Kidney glomerular epithelial cell (primary cell): ENCODE measurements at regions not wholly inside any gene's neighbourhood (a gene's known extent, or its start where the extent isn't known, plus 50 kb on each side); places are given as distances from the start of the nearest gene placed in this dataset.

Experiments used
- DNase-seq: peaks from one replicate; lab custom pipeline; 2025; lab: John Stamatoyannopoulos, UW

GRCh38 chr2:164090533-164090932 lies 354.7 kb upstream of the FIGN start:
- DNase-seq: no peak

- DNase-seq: no peak
Measured at GRCh38 chr2:164084066-164084465, 348.3 kb upstream of the FIGN start.

DNA sequence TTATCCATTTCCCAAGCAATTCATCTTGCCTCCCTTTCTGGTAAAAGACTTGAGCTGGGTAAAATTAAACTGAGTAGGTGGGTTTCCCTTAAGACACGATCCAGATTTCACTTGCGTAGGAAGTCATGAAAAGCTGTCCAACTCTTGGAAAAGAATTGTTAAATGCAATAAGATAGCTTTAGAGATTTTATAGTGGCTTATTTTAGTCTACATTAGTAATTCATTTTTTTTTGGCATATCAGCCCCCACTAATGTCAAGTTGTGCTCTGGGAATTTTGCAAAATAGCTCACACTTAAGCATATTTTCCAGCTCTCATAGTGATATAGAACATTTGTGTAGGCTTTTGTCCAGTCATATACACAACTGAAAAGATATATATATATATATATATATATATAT lies 344.7 kb upstream of the FIGN start:
- no peak for DNase-seq

GRCh38 chr2:164079258-164079657 lies 343.4 kb upstream of the FIGN start:
- no peak for DNase-seq

DNA sequence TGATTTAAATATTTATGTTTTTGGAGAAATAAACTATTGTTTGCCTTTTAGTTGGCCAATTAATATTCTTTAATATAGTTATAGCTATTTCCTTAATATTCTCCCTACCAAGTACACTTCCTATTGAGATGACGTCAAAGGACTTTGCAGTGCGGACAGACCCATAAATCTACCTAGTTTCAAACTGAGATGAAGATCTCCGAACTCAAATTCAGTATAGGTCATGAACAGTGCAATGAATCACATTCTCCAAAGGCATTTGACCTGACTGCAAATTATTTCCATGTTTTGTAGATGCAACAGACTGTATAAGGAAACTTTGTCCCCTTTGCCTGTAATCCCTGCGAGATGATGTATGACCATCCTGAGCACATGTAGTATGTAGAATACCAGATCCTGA lies 342.6 kb upstream of the FIGN start:
- DNase-seq: no peak

GRCh38 chr2:164073101-164074074 lies 337.6 kb upstream of the FIGN start:
- no peak for DNase-seq

DNA sequence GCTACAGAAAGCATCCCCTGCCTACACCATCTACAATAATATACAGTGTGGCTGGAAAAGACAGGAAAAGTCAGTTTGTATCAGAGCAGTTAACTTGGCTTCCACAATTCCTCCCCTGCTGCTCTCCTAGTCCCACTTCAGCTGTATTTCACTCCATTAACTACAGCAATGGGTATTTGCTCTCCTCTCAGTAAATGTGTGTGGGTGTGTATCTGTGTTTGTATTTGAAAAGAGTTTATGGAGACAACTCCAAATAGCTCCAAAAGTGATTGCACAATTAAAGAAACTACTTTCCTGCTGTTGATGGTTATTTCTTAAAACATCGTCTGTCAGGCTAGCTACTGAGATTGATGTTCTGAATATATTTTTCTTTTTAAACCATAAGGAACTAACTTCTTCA lies 333.7 kb upstream of the FIGN start:
- no peak for DNase-seq

DNA sequence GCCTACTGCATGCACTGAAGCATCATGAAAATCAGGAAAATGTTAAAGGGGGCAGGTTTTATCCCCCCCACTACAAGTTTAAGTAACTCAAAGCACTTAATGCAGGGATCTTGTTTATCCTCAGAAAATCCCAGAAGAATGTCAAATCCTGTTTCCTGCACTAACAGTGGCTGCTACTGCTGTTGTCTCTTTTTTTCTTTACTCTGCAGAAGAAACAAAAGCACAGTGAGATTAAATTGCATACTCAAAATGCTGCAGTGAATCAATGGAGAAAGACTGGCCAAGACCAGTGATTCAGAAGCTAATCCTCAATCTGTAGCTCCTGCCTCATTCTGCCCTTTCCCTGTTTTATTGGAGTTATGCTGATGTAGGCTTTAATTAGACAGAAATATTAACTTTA lies 332.3 kb upstream of the FIGN start:
- no peak for DNase-seq

DNA sequence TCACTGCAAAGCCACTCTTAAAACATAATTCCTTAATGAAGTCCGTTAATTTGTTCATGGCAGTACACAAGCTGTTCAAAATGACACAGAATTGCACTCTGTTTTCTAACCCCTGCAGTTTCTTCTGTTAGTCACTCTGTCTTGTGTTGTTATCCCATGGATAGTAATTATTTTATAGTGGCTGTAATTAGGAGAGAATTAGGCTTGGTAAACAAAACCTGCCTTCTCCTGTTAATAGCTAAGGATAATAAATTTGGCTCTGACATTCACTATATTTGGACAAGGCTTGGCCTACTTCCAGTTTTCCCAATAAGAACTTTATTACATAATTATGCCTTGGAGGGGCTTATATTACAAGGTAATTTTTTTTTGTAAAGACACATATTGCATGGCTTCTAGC lies 330.3 kb upstream of the FIGN start:
- no peak for DNase-seq

DNA sequence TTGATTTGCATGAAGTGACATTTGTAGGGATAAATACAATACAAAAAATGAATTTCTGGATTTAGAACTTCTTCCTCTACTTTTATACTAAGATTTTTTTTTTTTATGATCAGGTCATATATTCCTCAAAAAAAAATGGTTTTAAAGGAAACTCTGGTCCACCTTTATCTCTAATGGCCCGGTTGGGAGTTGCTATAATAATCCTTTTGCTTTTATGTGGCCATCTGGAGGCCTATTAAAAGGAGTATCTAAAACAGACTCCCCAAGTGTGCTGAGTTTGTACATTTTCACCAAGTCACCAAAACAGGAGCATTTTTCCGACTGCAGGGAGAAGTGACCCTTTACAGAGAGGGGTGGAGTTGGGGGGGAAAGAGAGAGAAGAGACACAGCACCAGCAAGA lies 329.2 kb upstream of the FIGN start:
- DNase-seq: no peak

GRCh38 chr2:164061129-164061746 lies 325.4 kb upstream of the FIGN start:
- peak; percentile 39 for DNase-seq

DNA sequence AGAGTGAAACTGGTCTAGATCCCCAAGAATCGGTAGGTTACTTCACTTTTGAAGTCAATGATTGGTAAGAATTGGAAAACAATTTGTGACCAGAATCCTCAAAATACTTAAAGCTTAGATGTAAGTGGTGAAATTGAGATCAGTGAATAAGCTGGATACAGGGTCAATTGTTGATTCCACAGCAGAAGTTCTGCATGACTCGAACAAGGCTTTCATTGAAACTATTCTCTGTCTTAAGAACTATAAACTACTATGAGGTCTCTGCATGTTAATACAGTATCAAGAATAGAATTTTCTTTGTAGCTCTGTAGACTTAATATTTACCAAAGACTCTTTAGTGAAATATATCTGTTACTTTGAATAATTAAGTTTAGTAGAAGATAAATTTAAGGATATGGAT lies 324.2 kb upstream of the FIGN start:
- no peak for DNase-seq

DNA sequence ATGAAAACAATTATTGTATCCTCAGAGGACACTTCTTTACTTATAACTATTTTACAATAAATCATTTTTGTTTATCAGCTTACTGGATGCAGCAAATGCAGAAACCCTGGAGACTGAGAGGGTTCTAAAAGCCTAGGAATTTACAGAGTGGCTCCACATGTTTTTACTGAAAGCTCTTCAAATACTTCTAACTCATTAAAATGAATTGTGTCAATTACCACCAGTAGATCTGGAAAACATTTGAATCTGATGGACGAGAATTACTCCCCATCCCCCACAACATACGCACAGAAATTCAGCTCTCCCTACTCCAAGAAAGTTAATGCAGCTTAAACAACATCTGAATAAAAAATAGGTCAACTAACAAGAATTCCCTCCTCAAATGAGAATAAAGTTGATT lies 319.8 kb upstream of the FIGN start:
- DNase-seq: no peak

GRCh38 chr2:164054651-164055050 lies 318.8 kb upstream of the FIGN start:
- DNase-seq: no peak

- DNase-seq: no peak
Measured at GRCh38 chr2:164053021-164053420, 317.2 kb upstream of the FIGN start.

- no peak for DNase-seq
Measured at GRCh38 chr2:164052006-164052405, 316.2 kb upstream of the FIGN start.

- DNase-seq: no peak
Measured at GRCh38 chr2:164048729-164049128, 312.9 kb upstream of the FIGN start.

GRCh38 chr2:164046040-164046439 lies 310.2 kb upstream of the FIGN start:
- DNase-seq: no peak

- no peak for DNase-seq
Measured at GRCh38 chr2:164044622-164045021, 308.8 kb upstream of the FIGN start.

DNA sequence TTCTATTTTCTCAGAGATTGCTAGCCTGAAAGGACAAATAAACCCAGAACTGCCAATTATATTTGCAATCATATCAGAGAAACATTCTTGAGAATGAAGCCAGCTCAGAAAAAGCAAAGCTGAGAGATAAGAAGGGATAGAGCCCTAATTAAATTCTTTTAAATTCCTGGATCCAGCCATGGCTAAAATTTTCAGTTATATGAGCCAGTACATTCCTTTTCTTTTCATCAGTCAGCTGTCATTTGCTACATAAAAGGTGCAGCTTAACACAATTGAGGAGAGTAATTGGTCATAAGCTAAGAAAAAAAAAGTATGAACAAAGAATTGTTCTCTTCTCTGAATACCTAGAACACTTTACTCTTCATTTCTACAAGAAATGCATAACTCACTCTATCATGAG lies 303.5 kb upstream of the FIGN start:
- DNase-seq: no peak

DNA sequence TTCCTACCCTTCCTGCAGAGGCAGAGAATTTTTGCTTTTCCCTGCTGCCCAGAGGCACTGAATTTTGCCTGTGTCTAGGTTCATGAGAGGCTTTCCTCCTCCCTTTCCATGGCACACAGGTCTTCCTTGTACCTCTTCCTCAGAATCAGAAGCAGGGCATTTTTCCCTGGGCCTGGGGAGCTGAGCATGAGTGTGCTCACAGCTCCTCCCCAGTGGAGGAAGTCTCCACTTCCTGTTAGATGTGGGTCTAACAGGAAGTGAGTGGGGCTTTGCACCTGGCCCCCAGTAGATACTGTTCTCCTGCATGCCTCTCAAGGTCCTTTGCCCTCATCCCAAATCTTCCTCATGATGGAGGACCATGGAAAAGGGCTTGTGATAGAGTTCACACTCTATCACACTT lies 297.2 kb upstream of the FIGN start:
- DNase-seq: no peak

- DNase-seq: no peak
Measured at GRCh38 chr2:164030623-164031022, 294.8 kb upstream of the FIGN start.

- peak; percentile 41 for DNase-seq
Measured at GRCh38 chr2:164028814-164029534, 293.2 kb upstream of the FIGN start.
